ENCODE measurements at regions not wholly inside any gene's neighbourhood (a gene's known extent, or its start where the extent isn't known, plus 50 kb on each side); places are given as distances from the start of the nearest gene placed in this dataset.

- Histone ChIP-seq H3K4me3 (replicated peaks; ENCODE audit: insufficient read depth, low read length) (no peak overlapping the region), H3K27me3 (ENCODE audit: insufficient read depth, poor library complexity, severe bottlenecking) (no peaks in the 10 kb centered on the region), H3K27ac (replicated peaks) (no peak overlapping the region)
- DNase-seq (ENCODE audit: low read depth in 1 of 2, low spot score in 1 of 2): no peak
- TF ChIP-seq POLR2AphosphoS5 (IDR thresholded peaks at IDR 0.05; ENCODE audit: low read depth) (no peak), REST (IDR thresholded peaks at IDR 0.05; ENCODE audit: insufficient replicate concordance, low read depth) (no peak)
These were observed 263.8 kb upstream of the NDST3 start for GRCh38 chr4:117770269-117771102.

GRCh38 chr4:117771647-117772337, 262.5 kb upstream of the NDST3 start:
- DNase-seq (ENCODE audit: low read depth in 1 of 2, low spot score in 1 of 2): no peak
- TF ChIP-seq SPI1 (IDR thresholded peaks at IDR 0.05; ENCODE audit: borderline replicate concordance, low read depth) (no peak), CTCF (IDR thresholded peaks at IDR 0.05; ENCODE audit: insufficient read depth, low read length) (no peak), REST (IDR thresholded peaks at IDR 0.05; ENCODE audit: insufficient replicate concordance, low read depth) (no peak), GABPA (IDR thresholded peaks at IDR 0.05; ENCODE audit: low read depth) (no peak), POLR2AphosphoS5 (IDR thresholded peaks at IDR 0.05; ENCODE audit: low read depth) (no peak)

GRCh38 chr4:117773064-117773936, 261.0 kb upstream of the NDST3 start:
- TF ChIP-seq GABPA (IDR thresholded peaks at IDR 0.05; ENCODE audit: low read depth): no peak
- Histone ChIP-seq H3K27ac (replicated peaks) (no peak overlapping the region), H3K27me3 (ENCODE audit: insufficient read depth, poor library complexity, severe bottlenecking) (no peaks in the 10 kb centered on the region), H3K4me3 (replicated peaks; ENCODE audit: insufficient read depth, low read length) (no peak overlapping the region)
- DNase-seq (ENCODE audit: low read depth in 1 of 2, low spot score in 1 of 2): no peak

More at GRCh38 chr4:117771647-117772337, 262.5 kb upstream of the NDST3 start:
- no peak overlapping the region for H3K27ac ChIP-seq (replicated peaks)
- no peaks in the 10 kb centered on the region for H3K27me3 ChIP-seq (ENCODE audit: insufficient read depth, poor library complexity, severe bottlenecking)
- no peak overlapping the region for H3K4me3 ChIP-seq (replicated peaks; ENCODE audit: insufficient read depth, low read length)

GRCh38 chr4:117777721-117778120, 256.6 kb upstream of the NDST3 start:
- H3K27me3 ChIP-seq (ENCODE audit: insufficient read depth, poor library complexity, severe bottlenecking): no peaks in the 10 kb centered on the region
- no peak for DNase-seq (ENCODE audit: low read depth in 1 of 2, low spot score in 1 of 2)
- H3K4me3 ChIP-seq (replicated peaks; ENCODE audit: insufficient read depth, low read length): no peak overlapping the region
- TF ChIP-seq REST (IDR thresholded peaks at IDR 0.05; ENCODE audit: insufficient replicate concordance, low read depth) (no peak), CTCF (IDR thresholded peaks at IDR 0.05; ENCODE audit: insufficient read depth, low read length) (no peak), POLR2AphosphoS5 (IDR thresholded peaks at IDR 0.05; ENCODE audit: low read depth) (no peak), SPI1 (IDR thresholded peaks at IDR 0.05; ENCODE audit: borderline replicate concordance, low read depth) (no peak), GABPA (IDR thresholded peaks at IDR 0.05; ENCODE audit: low read depth) (no peak)
- H3K27ac ChIP-seq (replicated peaks): no peak overlapping the region
